NCI-H510A (cell line): ENCODE measurements at regions not wholly inside any gene's neighbourhood (a gene's known extent, or its start where the extent isn't known, plus 50 kb on each side); places are given as distances from the start of the nearest gene placed in this dataset.

Experiments
- DNase-seq: peaks from one replicate; lab custom pipeline; 2025; lab: John Stamatoyannopoulos, UW

DNA sequence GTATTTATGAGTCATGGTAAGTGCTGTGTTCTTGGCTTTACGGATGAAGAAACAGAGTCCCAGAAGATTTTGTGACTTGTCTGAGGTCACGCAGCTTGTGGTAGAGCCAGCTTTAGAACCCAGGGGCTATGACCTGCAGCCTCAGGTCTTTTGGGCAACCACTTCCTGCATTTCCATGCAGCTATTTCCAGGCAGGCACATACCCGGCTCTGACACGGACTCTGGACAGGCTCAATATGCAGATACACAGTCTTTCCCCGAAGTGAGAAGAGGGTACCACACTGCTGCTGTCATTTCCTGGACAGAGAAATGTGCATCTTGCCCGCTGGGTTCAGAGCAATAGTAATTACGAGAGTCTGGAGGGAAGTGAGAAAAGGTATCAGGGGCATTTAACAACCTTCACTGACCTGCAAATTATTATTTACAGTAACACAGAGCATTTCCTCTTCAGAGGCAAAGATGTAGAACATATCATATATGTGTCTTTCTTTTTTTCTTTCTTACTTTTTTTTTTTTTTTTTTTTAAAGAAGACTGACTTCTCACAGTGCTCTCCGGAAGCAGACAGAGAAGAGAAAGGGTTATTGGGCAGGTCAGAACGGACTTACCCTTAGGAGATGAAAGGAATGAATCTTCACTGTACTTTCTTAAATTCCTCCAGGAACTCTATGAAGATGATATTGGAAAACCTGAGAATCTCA, 185.1 kb downstream of the CLIC5 start:
- DNase-seq = no peak

DNA sequence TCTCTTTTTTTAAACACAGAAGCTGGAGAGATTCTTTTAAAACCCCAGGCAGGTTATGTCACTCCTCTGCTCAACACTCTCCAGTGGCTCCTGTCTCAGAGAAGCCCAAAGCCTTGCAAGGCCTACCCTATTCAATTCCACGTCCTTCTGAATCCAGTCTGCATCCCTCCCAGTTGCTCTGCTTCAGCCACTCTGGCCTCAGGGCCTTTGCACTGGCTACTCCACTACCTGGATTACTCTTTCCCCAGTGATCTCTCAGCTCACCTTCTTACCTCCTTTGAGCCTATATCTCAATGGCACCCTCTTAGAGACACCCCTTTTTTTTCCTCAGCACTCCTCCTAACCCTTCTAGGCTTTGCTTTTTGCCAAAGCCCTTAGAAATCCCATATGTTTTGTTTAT, 185.8 kb downstream of the CLIC5 start:
- DNase-seq = no peak

DNA sequence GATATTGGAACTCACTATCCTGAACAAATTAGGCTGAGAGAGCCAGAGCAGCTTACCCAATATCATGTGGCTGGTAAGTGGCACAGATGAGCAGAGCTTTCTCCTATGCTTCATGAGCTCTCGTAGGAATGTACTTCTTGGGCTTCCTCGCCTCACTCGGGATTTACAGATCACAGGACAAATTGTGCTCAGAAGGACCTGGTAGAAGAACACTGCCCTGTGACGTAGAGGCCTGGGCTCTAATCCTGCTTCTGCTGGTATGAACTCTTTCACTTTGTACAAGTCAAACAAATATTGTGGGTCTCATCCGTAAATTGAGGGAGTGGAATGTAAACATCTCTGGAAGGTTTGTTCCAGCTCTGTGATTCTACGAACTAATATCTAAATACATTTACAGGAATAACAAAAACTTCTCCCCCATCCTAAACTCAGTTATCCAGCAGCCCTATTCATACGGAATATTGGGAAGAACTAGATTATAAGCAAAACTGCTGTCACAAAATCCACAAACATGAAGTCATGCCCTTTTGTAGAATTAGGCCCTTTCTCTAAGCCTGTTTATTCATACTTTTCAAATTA, 187.6 kb downstream of the CLIC5 start:
- DNase-seq = no peak

DNA sequence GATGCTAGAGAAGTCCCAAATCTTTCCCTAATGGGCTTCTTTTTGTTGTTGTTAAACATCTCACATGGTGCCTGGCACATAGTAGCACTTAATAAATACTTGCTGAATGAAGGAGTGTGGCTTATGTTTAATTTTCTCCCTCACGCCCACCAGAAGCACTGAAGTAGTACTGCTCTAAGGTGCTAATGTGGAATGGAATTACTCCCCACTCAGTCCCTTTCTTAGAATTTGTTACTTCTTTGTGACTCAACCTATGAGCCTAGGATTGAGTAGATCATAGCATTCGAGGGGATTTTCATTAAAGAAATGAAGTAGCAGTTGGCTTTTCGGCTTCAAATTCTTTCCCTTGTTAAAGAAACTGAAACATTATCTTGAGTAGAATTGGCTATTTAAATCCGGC, 192.8 kb downstream of the CLIC5 start:
- DNase-seq = no peak

DNA sequence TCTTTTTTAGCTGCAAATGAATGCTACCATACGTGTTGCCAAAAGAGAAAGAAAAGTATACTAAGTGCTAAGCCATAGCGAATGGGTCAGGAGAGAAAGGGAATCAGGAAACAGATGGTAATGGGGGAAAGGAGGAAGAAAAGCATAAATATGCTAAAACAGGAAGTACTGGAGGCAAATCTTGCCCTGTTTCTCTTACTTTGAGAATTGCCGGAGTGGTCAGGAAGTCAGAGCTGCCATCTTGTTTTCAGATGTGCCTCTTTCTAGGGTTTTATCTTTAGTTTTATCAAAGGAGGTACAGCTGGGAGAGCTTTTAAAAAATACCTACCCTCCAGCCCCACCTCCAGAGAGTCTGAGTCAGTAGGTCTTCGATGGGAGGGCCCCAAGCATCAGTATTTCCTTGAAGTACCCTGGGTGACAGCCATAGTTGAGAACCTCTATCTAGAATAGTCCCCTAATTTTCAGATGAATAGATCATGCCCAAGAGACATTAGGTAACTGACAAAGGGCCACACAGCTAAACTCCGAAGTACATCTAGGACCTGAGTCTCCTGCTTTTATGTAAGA, 193.3 kb downstream of the CLIC5 start:
- no peak for DNase-seq

DNA sequence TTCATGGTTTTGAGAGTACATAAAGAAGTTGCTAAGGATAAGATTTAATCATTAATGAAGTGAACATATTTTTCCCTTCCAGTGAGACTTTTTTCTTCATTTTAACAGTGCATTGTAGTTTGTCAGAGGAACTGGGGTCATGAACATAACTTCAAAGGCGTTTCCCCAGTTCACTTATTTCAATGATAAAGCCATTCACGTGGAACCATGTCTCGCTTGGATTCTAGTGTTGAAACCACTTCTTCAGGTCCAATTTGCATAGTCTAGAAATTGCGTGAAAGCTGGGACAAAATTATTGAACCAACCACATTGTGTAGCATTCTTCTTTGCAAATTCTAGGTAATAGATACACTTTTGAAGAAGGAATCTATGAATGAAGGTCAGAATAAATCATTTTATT, 197.0 kb downstream of the CLIC5 start:
- DNase-seq = no peak

DNA sequence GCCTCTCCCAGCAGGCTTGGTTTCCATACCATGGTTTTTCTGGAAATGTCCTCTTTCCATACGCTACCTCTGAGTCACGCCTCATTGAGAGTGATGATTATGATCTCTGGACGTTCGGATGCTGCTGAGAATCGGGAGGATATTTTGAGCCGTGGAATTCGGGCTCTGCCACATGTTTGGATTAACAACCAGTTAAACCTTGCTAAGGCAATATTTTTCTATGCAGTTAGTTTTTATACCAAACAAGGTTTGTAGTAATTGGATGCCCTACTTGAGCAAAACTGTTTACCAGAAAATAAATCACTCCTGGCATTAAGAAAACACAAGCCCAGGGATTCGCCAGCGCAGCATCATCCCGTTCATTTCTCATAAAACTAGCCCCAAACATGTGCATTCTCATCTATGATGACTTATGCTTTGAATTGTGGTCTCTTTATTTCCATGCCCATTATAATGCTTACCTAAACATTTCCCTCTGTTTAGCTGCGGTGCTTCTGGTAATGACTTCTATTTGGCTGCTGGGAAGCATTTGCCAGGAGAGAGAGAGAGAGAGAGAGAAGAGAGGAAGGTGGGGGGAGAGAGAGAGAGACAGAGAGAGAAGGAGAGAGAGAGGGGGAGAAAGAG, 198.9 kb downstream of the CLIC5 start:
- DNase-seq = no peak

DNA sequence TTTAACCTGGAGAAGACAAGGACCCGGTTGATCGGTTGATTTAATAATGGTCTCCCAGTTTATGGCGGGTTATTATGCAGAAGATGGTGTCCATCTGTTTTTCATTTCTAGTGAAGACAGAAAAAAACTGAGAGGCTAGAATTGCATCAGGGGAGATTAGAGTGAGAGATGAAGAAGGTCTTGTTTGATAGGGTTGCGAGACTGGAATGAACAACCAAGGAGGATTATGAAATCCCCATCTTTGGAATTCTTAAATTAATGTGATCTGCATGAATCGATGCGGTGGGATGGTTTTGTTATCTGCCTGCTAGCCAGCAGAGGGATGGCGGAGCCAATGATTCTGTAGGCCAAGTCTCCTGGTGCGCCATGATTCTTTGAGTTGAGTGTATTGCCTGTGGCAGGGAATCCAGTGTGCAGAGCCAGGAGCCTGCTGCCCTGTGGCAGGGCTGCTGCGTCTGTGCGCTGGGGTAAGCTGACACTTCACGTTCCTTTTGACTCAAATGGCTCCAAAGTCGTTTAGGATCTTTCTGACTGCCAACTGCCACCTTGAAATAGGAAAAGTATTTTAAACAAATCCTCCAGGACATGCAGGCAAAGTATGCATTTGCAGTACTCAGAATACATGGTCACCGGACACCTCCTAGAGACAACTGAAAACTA, 200.1 kb downstream of the CLIC5 start:
- DNase-seq = no peak

DNA sequence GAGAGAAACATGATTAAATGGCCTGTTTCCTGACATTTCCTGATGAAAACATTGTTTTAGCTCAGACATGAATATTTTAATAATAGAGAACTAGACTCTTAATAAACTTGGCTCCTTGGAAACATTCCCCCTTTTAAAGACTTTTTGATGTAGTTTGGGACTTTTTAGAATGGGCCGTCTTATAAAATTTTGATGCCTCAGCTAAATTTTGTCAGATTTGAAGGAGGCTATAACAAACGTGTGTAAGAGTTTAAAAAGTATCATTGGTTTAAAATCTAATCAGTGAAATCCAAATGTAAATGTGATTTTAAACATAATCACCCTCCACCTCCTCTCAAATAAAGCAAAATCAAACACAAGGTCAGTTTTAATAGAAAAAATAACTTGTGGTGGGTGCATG, 200.9 kb downstream of the CLIC5 start:
- no peak for DNase-seq

DNA sequence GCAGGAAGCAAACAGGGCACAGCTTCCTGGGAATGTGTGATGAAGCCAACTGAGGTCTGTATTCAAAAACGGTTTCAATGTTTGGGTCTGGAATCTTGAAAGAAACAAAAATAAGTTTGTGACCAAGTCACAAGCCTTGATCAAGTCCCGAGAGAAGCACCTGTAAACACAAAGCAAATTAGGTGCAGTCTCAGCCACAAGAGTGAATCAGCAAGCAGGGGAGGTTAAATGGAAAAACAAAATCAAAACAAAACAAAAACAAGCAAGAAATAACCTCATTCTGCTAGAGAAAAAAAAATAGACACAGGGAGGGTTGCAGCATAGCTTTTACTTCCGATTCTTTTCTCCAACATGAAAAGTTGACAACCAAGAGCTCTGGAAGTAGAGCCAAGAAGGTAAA, 201.7 kb downstream of the CLIC5 start:
- no peak for DNase-seq

DNA sequence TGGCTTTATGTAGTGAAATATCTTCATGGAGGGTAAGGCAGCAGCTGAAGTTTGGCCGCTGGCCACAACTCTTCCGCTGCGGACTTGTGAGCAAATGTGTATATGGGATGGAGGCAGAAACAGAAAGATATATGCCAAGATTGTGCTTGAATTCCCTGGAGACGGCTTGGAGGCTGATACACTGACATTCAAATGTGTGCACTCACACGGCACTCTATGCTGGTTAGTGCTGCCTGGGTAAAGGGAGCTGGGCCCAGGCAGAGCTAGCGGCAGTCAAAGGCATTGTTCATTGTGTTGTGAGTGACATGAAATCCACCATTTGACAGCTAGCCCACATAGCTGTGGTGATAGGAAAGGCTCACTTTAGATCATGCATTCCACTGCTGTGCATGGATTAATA, 202.7 kb downstream of the CLIC5 start:
- no peak for DNase-seq

DNA sequence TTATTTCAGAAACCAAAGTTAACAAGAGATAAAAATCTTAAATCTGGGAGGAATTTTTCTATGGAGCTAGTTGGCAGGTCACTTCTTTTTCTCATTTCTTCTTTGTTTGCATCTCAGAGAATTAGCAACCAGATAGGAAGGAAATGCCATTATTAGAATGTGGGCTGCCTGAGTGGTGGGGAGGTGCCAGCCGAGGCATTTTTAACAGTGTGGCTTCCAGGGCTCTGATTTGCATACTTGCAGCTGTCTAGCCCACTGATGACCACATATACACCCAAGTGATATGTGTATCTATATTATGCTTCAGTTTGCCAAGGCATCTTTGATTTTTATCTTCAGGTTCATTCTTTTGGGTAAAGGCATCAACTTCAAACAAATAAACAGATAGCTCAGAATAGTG, 206.7 kb downstream of the CLIC5 start:
- DNase-seq = no peak

DNA sequence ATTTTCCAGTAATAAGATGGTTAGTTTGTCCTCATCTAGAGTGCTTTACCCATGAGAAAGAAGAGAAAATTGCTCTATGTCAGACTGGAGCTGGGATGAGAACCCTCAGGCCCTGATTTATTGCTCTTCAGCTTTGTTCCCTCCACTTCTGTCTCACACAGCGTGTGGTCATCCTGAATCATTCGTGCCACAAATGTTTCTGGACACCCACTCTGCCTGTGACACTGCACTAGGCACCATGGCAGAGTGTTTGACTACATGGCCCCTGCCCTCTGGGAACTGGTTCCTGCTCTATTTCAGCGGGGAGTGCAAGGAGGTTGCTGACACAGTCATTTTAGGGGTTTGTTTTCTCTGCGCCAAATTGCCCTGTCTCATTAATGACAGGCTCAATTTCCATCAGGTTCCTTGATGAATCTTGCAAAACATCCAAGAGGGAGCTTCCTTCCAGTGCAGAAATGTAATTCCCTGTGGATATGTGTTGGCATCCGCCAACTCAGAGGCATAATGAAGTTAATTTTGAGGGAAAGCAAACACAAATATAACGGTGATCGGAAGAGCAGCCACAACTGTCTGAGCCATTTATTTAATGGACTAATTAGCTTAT, 207.5 kb downstream of the CLIC5 start:
- no peak for DNase-seq

DNA sequence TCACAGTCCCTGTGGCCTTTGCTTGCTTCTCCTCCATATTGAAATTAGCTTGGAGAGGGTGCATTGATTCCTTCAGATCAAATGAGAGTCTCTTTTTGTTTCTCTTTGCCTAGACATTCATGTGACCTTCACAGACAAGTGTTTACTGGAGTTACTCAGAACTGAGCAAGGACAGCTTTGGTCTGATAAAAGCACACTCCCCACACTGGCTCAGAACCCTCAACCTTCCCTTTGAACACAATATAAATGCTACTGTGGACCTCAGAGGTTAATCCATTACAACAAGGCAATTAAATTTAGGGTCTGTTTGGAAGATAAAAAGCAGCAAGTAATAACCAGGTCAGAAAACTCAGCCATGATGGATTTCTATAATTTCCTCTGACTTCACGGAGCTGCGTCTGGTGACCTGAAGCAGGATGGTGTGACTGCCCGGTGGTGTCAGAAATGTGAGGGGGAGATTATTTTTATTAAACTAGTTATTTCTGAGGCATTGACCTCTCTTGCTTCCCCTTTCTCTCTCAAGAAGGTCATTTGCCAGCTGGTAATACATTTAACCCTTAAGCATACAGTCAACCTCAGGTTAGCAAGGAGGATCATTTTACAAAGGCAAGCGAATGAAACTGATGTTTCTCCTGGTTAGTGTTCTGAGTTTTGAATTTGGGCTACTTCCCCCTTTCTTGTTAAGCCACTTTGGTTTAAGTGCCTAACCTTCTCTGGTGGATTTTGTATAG, 208.2 kb downstream of the CLIC5 start:
- DNase-seq = no peak

DNA sequence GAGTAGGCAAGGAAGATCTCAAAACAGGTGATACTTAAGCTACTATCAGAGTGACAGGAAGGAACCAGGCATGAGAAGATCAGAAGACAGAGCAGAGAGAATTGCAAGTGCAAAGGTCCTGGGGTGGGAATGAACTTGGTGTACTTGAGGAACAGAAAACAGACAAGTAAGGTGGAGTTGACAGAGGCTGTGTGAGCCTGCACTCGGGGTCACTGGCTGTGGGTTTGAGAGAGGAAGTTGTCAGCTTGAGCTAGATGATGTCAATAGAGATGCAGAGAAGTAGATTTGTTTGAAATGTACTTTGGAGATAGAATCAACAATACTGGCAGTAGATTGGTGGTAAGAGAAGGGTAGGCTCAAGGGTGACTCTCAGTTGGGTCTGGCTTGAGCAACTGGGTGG, 209.5 kb downstream of the CLIC5 start:
- DNase-seq = no peak

DNA sequence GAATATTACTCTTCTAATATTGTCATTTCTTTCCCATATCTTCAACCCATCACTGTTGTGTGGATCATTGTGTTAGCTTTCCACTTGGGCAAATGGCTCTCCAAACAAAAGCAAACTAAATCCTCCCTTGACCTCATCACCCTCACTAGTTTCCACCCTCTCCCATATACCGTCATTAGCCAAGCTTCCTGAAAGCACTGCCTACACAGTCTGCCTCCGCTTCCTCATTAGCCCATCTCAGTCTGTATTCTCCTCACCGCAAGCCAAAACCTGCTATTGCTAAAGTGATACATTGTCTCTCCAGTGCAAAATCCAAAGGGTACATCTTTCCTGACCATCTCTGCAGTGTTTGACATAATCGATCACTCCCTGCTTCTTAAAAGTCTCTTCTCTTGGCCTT, 212.6 kb downstream of the CLIC5 start:
- no peak for DNase-seq

DNA sequence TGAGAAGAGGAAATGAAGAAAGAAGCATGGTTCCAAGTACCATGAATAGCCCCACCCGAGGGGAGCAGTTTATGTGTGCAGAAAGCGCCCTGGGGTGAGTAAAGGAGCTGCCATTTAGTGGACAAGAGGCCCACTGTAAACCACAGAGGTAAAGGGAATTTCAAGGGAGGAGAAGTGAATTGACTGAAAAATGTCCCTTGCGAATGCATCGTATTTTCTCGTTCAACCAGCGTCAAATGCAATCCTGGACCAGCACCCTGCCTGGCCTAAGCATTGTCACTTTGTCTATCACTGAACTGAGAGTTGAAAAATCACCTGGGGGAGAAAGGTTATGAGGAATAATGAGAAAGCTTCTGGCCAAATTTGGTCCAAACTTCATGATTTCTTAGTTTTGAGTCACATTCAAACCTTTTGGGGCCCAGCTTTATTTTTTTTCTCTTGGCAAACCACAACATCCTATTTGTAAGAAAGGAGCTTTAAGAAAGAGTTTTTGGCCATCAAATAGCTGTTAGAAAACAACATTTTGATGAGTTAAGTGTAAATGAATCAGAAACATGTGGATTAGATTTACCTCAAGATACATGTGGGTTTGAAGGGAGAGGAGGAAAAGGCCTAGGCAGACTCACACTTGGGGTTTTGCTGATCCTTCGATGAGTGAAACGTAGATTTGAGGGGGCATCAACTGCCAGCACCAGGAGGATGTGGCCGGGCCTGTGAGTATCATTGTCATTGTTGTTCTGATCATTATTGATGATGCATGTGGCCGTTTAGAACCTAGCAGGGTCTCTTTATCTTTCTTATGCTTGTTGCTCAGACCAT, 214.0 kb downstream of the CLIC5 start:
- DNase-seq = no peak

DNA sequence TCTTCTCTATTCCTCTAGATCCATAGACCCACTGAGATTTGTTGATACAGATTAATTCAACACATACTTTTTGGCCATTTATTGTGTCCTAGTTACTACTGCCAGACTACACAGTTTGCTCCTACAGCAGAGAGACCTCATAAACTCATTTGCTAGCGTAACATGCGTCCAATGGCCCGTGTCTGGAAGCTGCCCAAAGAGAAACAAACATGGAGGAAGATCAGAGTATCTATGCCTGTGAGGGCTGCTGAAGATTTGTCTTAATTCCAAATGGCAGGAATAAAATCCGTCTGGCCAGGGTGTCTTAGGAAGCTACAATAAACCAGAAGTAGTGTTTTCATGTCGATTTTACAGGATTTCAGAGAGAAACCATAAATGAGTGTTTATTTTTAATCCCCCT, 214.7 kb downstream of the CLIC5 start:
- no peak for DNase-seq

DNA sequence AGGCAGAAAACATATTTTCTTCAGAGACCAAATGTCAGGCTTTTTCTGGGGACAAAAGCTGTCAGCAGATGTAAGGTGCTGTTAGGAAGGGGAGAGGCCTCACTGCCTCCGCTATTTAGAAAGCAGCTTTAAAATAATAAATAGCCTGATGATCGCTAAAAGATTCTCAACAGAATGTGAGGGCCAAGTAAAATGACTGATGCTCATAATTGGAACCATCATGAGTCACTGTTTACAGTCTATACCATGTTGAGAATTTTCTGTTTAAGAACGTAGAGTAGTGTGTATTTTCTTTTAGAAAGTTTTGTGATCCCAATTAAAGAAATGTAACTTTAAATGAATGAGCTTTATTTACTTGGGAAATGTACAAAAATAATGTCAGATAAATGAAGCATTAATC, 220.0 kb downstream of the CLIC5 start:
- no peak for DNase-seq

DNA sequence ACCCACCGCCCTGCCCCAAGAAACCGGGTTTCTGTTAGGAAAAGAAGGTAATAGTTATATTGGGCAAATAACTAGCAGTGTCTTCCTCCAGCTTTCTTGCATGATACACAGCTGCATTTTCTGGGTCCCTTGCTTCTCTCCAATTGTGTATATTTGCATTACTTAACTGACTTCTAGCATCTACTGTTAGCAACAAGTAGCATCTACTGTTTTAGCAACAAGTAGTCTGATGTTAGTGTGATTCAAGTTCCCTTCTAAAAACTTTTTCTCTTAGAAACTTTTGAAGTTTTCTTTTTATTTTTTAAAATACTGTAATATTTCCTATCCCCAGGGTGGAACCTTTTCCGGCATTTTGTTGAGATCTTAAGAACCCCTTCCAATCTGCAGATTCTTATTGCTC, 221.2 kb downstream of the CLIC5 start:
- no peak for DNase-seq
